ENCODE measurements at regions not wholly inside any gene's neighbourhood (a gene's known extent, or its start where the extent isn't known, plus 50 kb on each side); places are given as distances from the start of the nearest gene placed in this dataset.
"Not testable (repeated sequence)": the region's sequence is repeated elsewhere in the genome, so short reads cannot be mapped to it uniquely, and the experiment has no call there.

- no peak for DNase-seq (ENCODE audit: low read depth in 3 of 3)
Observed at GRCh38 chr3:140752499-140752898, 74.6 kb downstream of the TRIM42 start.

GRCh38 chr3:140753865-140754754 lies 76.2 kb downstream of the TRIM42 start:
- DNase-seq (ENCODE audit: low read depth in 3 of 3), result no peak

- DNase-seq (ENCODE audit: low read depth in 3 of 3), result no peak
Observed at GRCh38 chr3:140754936-140755335, 77.1 kb downstream of the TRIM42 start.

GRCh38 chr3:140756240-140757016 lies 78.6 kb downstream of the TRIM42 start:
- no peak for DNase-seq (ENCODE audit: low read depth in 3 of 3)

GRCh38 chr3:140758791-140759444 lies 81.1 kb downstream of the TRIM42 start:
- DNase-seq (ENCODE audit: low read depth in 3 of 3), result no peak

GRCh38 chr3:140760324-140761075 lies 82.6 kb downstream of the TRIM42 start:
- DNase-seq (ENCODE audit: low read depth in 3 of 3), result no peak

GRCh38 chr3:140761076-140761639 lies 83.3 kb downstream of the TRIM42 start:
- no peak for DNase-seq (ENCODE audit: low read depth in 3 of 3)

- no peak for DNase-seq (ENCODE audit: low read depth in 3 of 3)
Observed at GRCh38 chr3:140762746-140763145, 84.9 kb downstream of the TRIM42 start.

GRCh38 chr3:140763532-140763931 lies 85.7 kb downstream of the TRIM42 start:
- DNase-seq (ENCODE audit: low read depth in 3 of 3), result no peak

GRCh38 chr3:140765246-140765645 lies 87.4 kb downstream of the TRIM42 start:
- DNase-seq (ENCODE audit: low read depth in 3 of 3), result no peak

- no peak for DNase-seq (ENCODE audit: low read depth in 3 of 3)
Observed at GRCh38 chr3:140766465-140766864, 88.6 kb downstream of the TRIM42 start.

GRCh38 chr3:140767566-140767965 lies 89.7 kb downstream of the TRIM42 start:
- no peak for DNase-seq (ENCODE audit: low read depth in 3 of 3)

- no peak for DNase-seq (ENCODE audit: low read depth in 3 of 3)
Observed at GRCh38 chr3:140768941-140769340, 91.1 kb downstream of the TRIM42 start.

- DNase-seq (ENCODE audit: low read depth in 3 of 3), result no peak
Observed at GRCh38 chr3:140769951-140770350, 92.1 kb downstream of the TRIM42 start.

GRCh38 chr3:140770977-140771667 lies 93.3 kb downstream of the TRIM42 start:
- DNase-seq (ENCODE audit: low read depth in 3 of 3), result no peak

GRCh38 chr3:140777631-140778233 lies 99.9 kb downstream of the TRIM42 start:
- no peak for DNase-seq (ENCODE audit: low read depth in 3 of 3)

- no peak for DNase-seq (ENCODE audit: low read depth in 3 of 3)
Observed at GRCh38 chr3:140791368-140791767, 113.5 kb downstream of the TRIM42 start.

GRCh38 chr3:140794507-140794906 lies 116.6 kb downstream of the TRIM42 start:
- DNase-seq (ENCODE audit: low read depth in 3 of 3), result no peak

GRCh38 chr3:140802898-140803297 lies 125.0 kb downstream of the TRIM42 start:
- DNase-seq (ENCODE audit: low read depth in 3 of 3), result not testable (repeated sequence)

- DNase-seq (ENCODE audit: low read depth in 3 of 3), result no peak
Observed at GRCh38 chr3:140809316-140809715, 131.5 kb downstream of the TRIM42 start.

All from stimulated activated CD4-positive, alpha-beta T cell treated with anti-CD3 and anti-CD28 coated beads, TNF-alpha, amount 100 ng/mL, for 24 hours (primary cell).